DND-41 (cell line): ENCODE measurements at regions not wholly inside any gene's neighbourhood (a gene's known extent, or its start where the extent isn't known, plus 50 kb on each side); places are given as distances from the start of the nearest gene placed in this dataset.

Experiments used
- CTCF ChIP-seq: IDR thresholded peaks from 2 replicates; pipeline ENCODE4 v1.5.1; 2012; ENCODE audit warnings: borderline replicate concordance, low read length, moderate library complexity, mild to moderate bottlenecking; ENCODE audit not compliant: poor library complexity, severe bottlenecking; ENCODE audit errors: extremely low read depth
- EZH2 ChIP-seq: IDR thresholded peaks from 3 replicates; pipeline ENCODE4 v1.6.1; 2012; ENCODE audit warnings: borderline replicate concordance, low read depth, mild to moderate bottlenecking, moderate library complexity, low read length, inconsistent platforms; ENCODE audit not compliant: severe bottlenecking

GRCh38 chr9:108652851-108653250, 202.9 kb downstream of the ACTL7B start:
- no peak for TF ChIP-seq EZH2
- TF ChIP-seq CTCF = no peak
